ENCODE measurements at regions not wholly inside any gene's neighbourhood (a gene's known extent, or its start where the extent isn't known, plus 50 kb on each side); places are given as distances from the start of the nearest gene placed in this dataset.

GRCh38 chr12:82187595-82187994 is 170.6 kb downstream of the CCDC59 start:
- H3K27ac ChIP-seq = no peak overlapping the region
- no peak for TF ChIP-seq CTCF (conservative IDR thresholded peaks at IDR 0.05)
- no peak for TF ChIP-seq ZFX (IDR thresholded peaks at IDR 0.05)

GRCh38 chr12:82187011-82187410 is 171.2 kb downstream of the CCDC59 start:
- TF ChIP-seq ZFX (IDR thresholded peaks at IDR 0.05) (no peak), CTCF (conservative IDR thresholded peaks at IDR 0.05) (no peak)
- no peak overlapping the region for H3K27ac ChIP-seq

- TF ChIP-seq CTCF (conservative IDR thresholded peaks at IDR 0.05) = no peak
- TF ChIP-seq ZFX (IDR thresholded peaks at IDR 0.05) = no peak
- no peak overlapping the region for H3K27ac ChIP-seq
Measured at GRCh38 chr12:82186282-82186681, 171.9 kb downstream of the CCDC59 start.

GRCh38 chr12:82184844-82185243 is 173.3 kb downstream of the CCDC59 start:
- H3K27ac ChIP-seq = no peak overlapping the region
- TF ChIP-seq ZFX (IDR thresholded peaks at IDR 0.05) (no peak), CTCF (conservative IDR thresholded peaks at IDR 0.05) (no peak)

- TF ChIP-seq ZFX (IDR thresholded peaks at IDR 0.05) (no peak), CTCF (conservative IDR thresholded peaks at IDR 0.05) (no peak)
- no peak overlapping the region for H3K27ac ChIP-seq
Measured at GRCh38 chr12:82182601-82183190, 175.5 kb downstream of the CCDC59 start.

GRCh38 chr12:82176761-82177490 is 181.3 kb downstream of the CCDC59 start:
- TF ChIP-seq CTCF (conservative IDR thresholded peaks at IDR 0.05) (no peak), ZFX (IDR thresholded peaks at IDR 0.05) (no peak)
- H3K27ac ChIP-seq = no peak overlapping the region

GRCh38 chr12:82176026-82176425 is 182.2 kb downstream of the CCDC59 start:
- no peak overlapping the region for H3K27ac ChIP-seq
- no peak for TF ChIP-seq CTCF (conservative IDR thresholded peaks at IDR 0.05)
- no peak for TF ChIP-seq ZFX (IDR thresholded peaks at IDR 0.05)

Data from C4-2B (cell line).